Hematopoietic multipotent progenitor cell treated with erythropoietin and hydrocortisone succinate and interleukin-3 and kit ligand, for 8 days (in vitro differentiated cells): ENCODE measurements at regions not wholly inside any gene's neighbourhood (a gene's known extent, or its start where the extent isn't known, plus 50 kb on each side); places are given as distances from the start of the nearest gene placed in this dataset.
A peak's percentile ranks its signal among the peaks of the same experiment; 100 is the strongest.

Experiments used
- DNase-seq: peaks from one replicate; pipeline ENCODE4 v3.0.0-alpha.2; 2015

GRCh38 chr1:55418208-55419000, 203.2 kb upstream of the USP24 start:
- no peak for DNase-seq

- DNase-seq: no peak
Measured at GRCh38 chr1:55416164-55416842, 201.1 kb upstream of the USP24 start.

GRCh38 chr1:55413286-55413685, 198.1 kb upstream of the USP24 start:
- DNase-seq: no peak

- DNase-seq: no peak
Measured at GRCh38 chr1:55412060-55412459, 196.9 kb upstream of the USP24 start.

GRCh38 chr1:55402671-55403464, 187.7 kb upstream of the USP24 start:
- no peak for DNase-seq

- DNase-seq: no peak
Measured at GRCh38 chr1:55402142-55402541, 187.0 kb upstream of the USP24 start.

- DNase-seq: no peak
Measured at GRCh38 chr1:55400508-55400907, 185.3 kb upstream of the USP24 start.

- no peak for DNase-seq
Measured at GRCh38 chr1:55399346-55399745, 184.2 kb upstream of the USP24 start.

GRCh38 chr1:55396381-55396891, 181.3 kb upstream of the USP24 start:
- DNase-seq: no peak

GRCh38 chr1:55388960-55389359, 173.8 kb upstream of the USP24 start:
- no peak for DNase-seq

GRCh38 chr1:55387145-55387544, 172.0 kb upstream of the USP24 start:
- DNase-seq: no peak

GRCh38 chr1:55386456-55386855, 171.3 kb upstream of the USP24 start:
- no peak for DNase-seq

GRCh38 chr1:55385402-55386018, 170.3 kb upstream of the USP24 start:
- DNase-seq: no peak

GRCh38 chr1:55384637-55385036, 169.5 kb upstream of the USP24 start:
- no peak for DNase-seq

GRCh38 chr1:55382806-55383305, 167.7 kb upstream of the USP24 start:
- no peak for DNase-seq

- DNase-seq: no peak
Measured at GRCh38 chr1:55381983-55382382, 166.8 kb upstream of the USP24 start.

- no peak for DNase-seq
Measured at GRCh38 chr1:55381491-55381890, 166.3 kb upstream of the USP24 start.

- no peak for DNase-seq
Measured at GRCh38 chr1:55380355-55380970, 165.3 kb upstream of the USP24 start.

- peak; percentile 37 for DNase-seq
Measured at GRCh38 chr1:55378582-55378981, 163.4 kb upstream of the USP24 start.

- no peak for DNase-seq
Measured at GRCh38 chr1:55376897-55377296, 161.7 kb upstream of the USP24 start.

- peak; percentile 54 for DNase-seq
Measured at GRCh38 chr1:55375617-55376258, 160.6 kb upstream of the USP24 start.
